ENCODE measurements at regions not wholly inside any gene's neighbourhood (a gene's known extent, or its start where the extent isn't known, plus 50 kb on each side); places are given as distances from the start of the nearest gene placed in this dataset.
A peak's percentile ranks its signal among the peaks of the same experiment; 100 is the strongest.

- H3K4me3 ChIP-seq (replicated peaks; ENCODE audit: low read depth, low read length): no peak overlapping the region
- DNase-seq (ENCODE audit: low read depth): no peak
- TF ChIP-seq CTCF (IDR thresholded peaks at IDR 0.05; ENCODE audit: low read length, missing control alignments): no peak
Observed at GRCh38 chr4:123288309-123289025, 108.1 kb upstream of the SPRY1 start.

GRCh38 chr4:123291329-123291728 lies 105.3 kb upstream of the SPRY1 start:
- no peak for DNase-seq (ENCODE audit: low read depth)
- no peak for TF ChIP-seq CTCF (IDR thresholded peaks at IDR 0.05; ENCODE audit: low read length, missing control alignments)
- no peak overlapping the region for H3K4me3 ChIP-seq (replicated peaks; ENCODE audit: low read depth, low read length)

- TF ChIP-seq CTCF (IDR thresholded peaks at IDR 0.05; ENCODE audit: low read length, missing control alignments): no peak
- no peak overlapping the region for H3K4me3 ChIP-seq (replicated peaks; ENCODE audit: low read depth, low read length)
- no peak for DNase-seq (ENCODE audit: low read depth)
Observed at GRCh38 chr4:123297836-123298235, 98.8 kb upstream of the SPRY1 start.

GRCh38 chr4:123298261-123298660 lies 98.3 kb upstream of the SPRY1 start:
- no peak overlapping the region for H3K4me3 ChIP-seq (replicated peaks; ENCODE audit: low read depth, low read length)
- DNase-seq (ENCODE audit: low read depth): no peak
- no peak for TF ChIP-seq CTCF (IDR thresholded peaks at IDR 0.05; ENCODE audit: low read length, missing control alignments)

GRCh38 chr4:123298801-123299200 lies 97.8 kb upstream of the SPRY1 start:
- H3K4me3 ChIP-seq (replicated peaks; ENCODE audit: low read depth, low read length): no peak overlapping the region
- no peak for DNase-seq (ENCODE audit: low read depth)
- no peak for TF ChIP-seq CTCF (IDR thresholded peaks at IDR 0.05; ENCODE audit: low read length, missing control alignments)

- peak; percentile 92 for DNase-seq (ENCODE audit: low read depth)
- TF ChIP-seq CTCF (IDR thresholded peaks at IDR 0.05; ENCODE audit: low read length, missing control alignments): no peak
- no peak overlapping the region for H3K4me3 ChIP-seq (replicated peaks; ENCODE audit: low read depth, low read length)
Observed at GRCh38 chr4:123299212-123299691, 97.3 kb upstream of the SPRY1 start.
